ENCODE measurements at regions not wholly inside any gene's neighbourhood (a gene's known extent, or its start where the extent isn't known, plus 50 kb on each side); places are given as distances from the start of the nearest gene placed in this dataset.

DNA sequence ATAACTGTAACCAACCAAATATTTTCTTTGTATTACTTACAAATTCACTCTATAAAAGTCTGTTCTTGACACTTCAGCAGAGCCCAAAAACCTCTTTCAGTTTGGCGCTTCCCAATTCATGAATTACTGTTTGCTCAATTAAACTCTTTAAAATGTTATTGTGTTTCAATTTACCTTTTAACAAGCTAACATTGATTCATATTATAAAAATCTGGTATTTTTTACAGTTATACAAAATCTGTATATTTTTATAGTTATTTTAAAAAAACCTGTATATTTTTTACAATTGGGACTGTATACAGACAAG is 75.3 kb upstream of the E2F3 start:
- TF ChIP-seq, protein P1, sequence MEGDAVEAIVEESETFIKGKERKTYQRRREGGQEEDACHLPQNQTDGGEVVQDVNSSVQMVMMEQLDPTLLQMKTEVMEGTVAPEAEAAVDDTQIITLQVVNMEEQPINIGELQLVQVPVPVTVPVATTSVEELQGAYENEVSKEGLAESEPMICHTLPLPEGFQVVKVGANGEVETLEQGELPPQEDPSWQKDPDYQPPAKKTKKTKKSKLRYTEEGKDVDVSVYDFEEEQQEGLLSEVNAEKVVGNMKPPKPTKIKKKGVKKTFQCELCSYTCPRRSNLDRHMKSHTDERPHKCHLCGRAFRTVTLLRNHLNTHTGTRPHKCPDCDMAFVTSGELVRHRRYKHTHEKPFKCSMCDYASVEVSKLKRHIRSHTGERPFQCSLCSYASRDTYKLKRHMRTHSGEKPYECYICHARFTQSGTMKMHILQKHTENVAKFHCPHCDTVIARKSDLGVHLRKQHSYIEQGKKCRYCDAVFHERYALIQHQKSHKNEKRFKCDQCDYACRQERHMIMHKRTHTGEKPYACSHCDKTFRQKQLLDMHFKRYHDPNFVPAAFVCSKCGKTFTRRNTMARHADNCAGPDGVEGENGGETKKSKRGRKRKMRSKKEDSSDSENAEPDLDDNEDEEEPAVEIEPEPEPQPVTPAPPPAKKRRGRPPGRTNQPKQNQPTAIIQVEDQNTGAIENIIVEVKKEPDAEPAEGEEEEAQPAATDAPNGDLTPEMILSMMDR (conservative IDR thresholded peaks at IDR 0.05; ENCODE audit: low read depth, low read length) = no peak
- H3K36me3 ChIP-seq (ENCODE audit: insufficient read depth) = no peaks in the 10 kb centered on the region; the same call in 1 of the 2 replicates
- H2AFZ ChIP-seq (ENCODE audit: low read depth) = no peak overlapping the region
- no peaks in the 10 kb centered on the region for H3K79me2 ChIP-seq (ENCODE audit: insufficient read depth, low read depth)
- H4K20me1 ChIP-seq (ENCODE audit: insufficient read depth) = no peaks in the 10 kb centered on the region
- H3K27ac ChIP-seq = no peak overlapping the region
- H3K4me1 ChIP-seq (ENCODE audit: low read depth, poor library complexity, severe bottlenecking) = no peaks in the 10 kb centered on the region
- H3K4me3 ChIP-seq (IDR thresholded peaks at IDR 0.05; ENCODE audit: insufficient read depth, low read depth, low read length) = no peak overlapping the region
- no peak overlapping the region for H3K4me2 ChIP-seq
- no peak overlapping the region for H3K9ac ChIP-seq
- H3K27me3 ChIP-seq (ENCODE audit: insufficient read depth, low read depth) = no peaks in the 10 kb centered on the region

GRCh38 chr6:20327141-20327540 is 74.5 kb upstream of the E2F3 start:
- H2AFZ ChIP-seq (ENCODE audit: low read depth) = no peak overlapping the region
- H3K27me3 ChIP-seq (ENCODE audit: insufficient read depth, low read depth) = no peaks in the 10 kb centered on the region
- TF ChIP-seq, protein P1 (conservative IDR thresholded peaks at IDR 0.05; ENCODE audit: low read depth, low read length) = no peak

GRCh38 chr6:20328266-20328923 is 73.3 kb upstream of the E2F3 start:
- H3K27ac ChIP-seq = no peak overlapping the region
- no peaks in the 10 kb centered on the region; the same call in 1 of the 2 replicates for H3K36me3 ChIP-seq (ENCODE audit: insufficient read depth)
- no peaks in the 10 kb centered on the region for H4K20me1 ChIP-seq (ENCODE audit: insufficient read depth)
- no peak overlapping the region for H3K9ac ChIP-seq
- no peak overlapping the region for H2AFZ ChIP-seq (ENCODE audit: low read depth)
- H3K79me2 ChIP-seq (ENCODE audit: insufficient read depth, low read depth) = no peaks in the 10 kb centered on the region
- TF ChIP-seq, protein P1 (conservative IDR thresholded peaks at IDR 0.05; ENCODE audit: low read depth, low read length) = no peak
- no peaks in the 10 kb centered on the region for H3K27me3 ChIP-seq (ENCODE audit: insufficient read depth, low read depth)
- no peak overlapping the region for H3K4me3 ChIP-seq (IDR thresholded peaks at IDR 0.05; ENCODE audit: insufficient read depth, low read depth, low read length)
- H3K4me2 ChIP-seq = no peak overlapping the region
- no peaks in the 10 kb centered on the region for H3K4me1 ChIP-seq (ENCODE audit: low read depth, poor library complexity, severe bottlenecking)

More at GRCh38 chr6:20327141-20327540, 74.5 kb upstream of the E2F3 start:
- Histone ChIP-seq H3K9ac (no peak overlapping the region), H4K20me1 (ENCODE audit: insufficient read depth) (no peaks in the 10 kb centered on the region), H3K4me3 (IDR thresholded peaks at IDR 0.05; ENCODE audit: insufficient read depth, low read depth, low read length) (no peak overlapping the region), H3K27ac (no peak overlapping the region), H3K4me1 (ENCODE audit: low read depth, poor library complexity, severe bottlenecking) (no peaks in the 10 kb centered on the region), H3K36me3 (ENCODE audit: insufficient read depth) (no peaks in the 10 kb centered on the region; the same call in 1 of the 2 replicates), H3K4me2 (no peak overlapping the region), H3K79me2 (ENCODE audit: insufficient read depth, low read depth) (no peaks in the 10 kb centered on the region)

DNA sequence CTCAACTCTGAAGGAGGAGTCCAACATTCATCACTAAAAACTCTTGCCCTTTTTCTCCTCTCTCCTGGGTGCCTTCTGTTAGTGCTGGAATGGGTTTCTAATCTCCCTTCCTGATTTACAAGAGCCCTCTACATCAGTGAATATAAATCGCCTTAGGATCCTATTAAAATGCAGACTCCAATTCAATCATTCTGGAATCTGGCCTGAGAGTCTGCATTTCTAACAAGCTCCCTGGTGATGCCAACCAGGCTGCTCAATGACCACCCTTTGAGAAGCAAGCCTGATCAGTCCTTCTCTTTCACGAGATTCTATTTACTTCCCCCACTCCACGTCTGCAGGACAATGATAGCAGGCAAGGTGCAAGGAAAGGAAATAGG is 72.8 kb upstream of the E2F3 start:
- Histone ChIP-seq H3K27ac (no peak overlapping the region), H3K4me3 (IDR thresholded peaks at IDR 0.05; ENCODE audit: insufficient read depth, low read depth, low read length) (no peak overlapping the region), H3K36me3 (ENCODE audit: insufficient read depth) (no peaks in the 10 kb centered on the region; the same call in 1 of the 2 replicates), H2AFZ (ENCODE audit: low read depth) (no peak overlapping the region), H3K4me1 (ENCODE audit: low read depth, poor library complexity, severe bottlenecking) (no peaks in the 10 kb centered on the region), H3K27me3 (ENCODE audit: insufficient read depth, low read depth) (no peaks in the 10 kb centered on the region), H4K20me1 (ENCODE audit: insufficient read depth) (no peaks in the 10 kb centered on the region), H3K79me2 (ENCODE audit: insufficient read depth, low read depth) (no peaks in the 10 kb centered on the region), H3K9ac (no peak overlapping the region), H3K4me2 (no peak overlapping the region)
- TF ChIP-seq, protein P1 (conservative IDR thresholded peaks at IDR 0.05; ENCODE audit: low read depth, low read length) = no peak

All from KMS-11 (cell line).